Breast epithelium (tissue), 4 donors: ENCODE measurements at regions not wholly inside any gene's neighbourhood (a gene's known extent, or its start where the extent isn't known, plus 50 kb on each side); places are given as distances from the start of the nearest gene placed in this dataset.
A peak's percentile ranks its signal among the peaks of the same experiment; 100 is the strongest.

ENCODE experiments used
- DNase-seq, 2 donors: peaks; one replicate each; pipeline ENCODE4 v3.0.0-alpha.2; 2019; ENCODE audit warnings: low spot score in 2 of 2
- H3K27ac ChIP-seq, 2 donors: fragments of 200-600 bp; sonication (generic) in 1 of 2; one replicate each; pipeline ENCODE4 v1.5.1; 2016 to 2019; ENCODE audit warnings: mild to moderate bottlenecking in 1 of 2
- H3K27me3 ChIP-seq, 2 donors: fragments of 200-600 bp; sonication (generic) in 1 of 2; one replicate each; pipeline versions ENCODE4 v1.5.1 to v1.6.0; 2017 to 2019; ENCODE audit warnings: control low read depth in 1 of 2, mild to moderate bottlenecking in 1 of 2
- H3K36me3 ChIP-seq: fragments of 200-600 bp; one replicate; pipeline ENCODE4 v1.5.1; 2019
- H3K4me1 ChIP-seq, 2 donors: fragments of 200-600 bp; sonication (generic); one replicate each; pipeline ENCODE4 v1.5.1; 2016 to 2019; ENCODE audit warnings: control low read depth in 1 of 2
- H3K4me3 ChIP-seq, 3 donors: fragments of 200-600 bp; sonication (generic); 1 replicate in 2 of 3; 2 replicates in 1 of 3; pipeline ENCODE4 v1.5.1; 2016 to 2019; ENCODE audit warnings: mild to moderate bottlenecking in 3 of 3, moderate library complexity in 2 of 3
- H3K9me3 ChIP-seq, 2 donors: fragments of 200-600 bp; sonication (generic) in 1 of 2; one replicate each; pipeline ENCODE4 v1.5.1; 2016 to 2019; ENCODE audit warnings: control low read depth in 1 of 2
- POLR2A ChIP-seq: fragments of 450-650 bp; IDR thresholded peaks from one replicate; pipeline ENCODE4 v1.6.1; 2016; ENCODE audit warnings: antibody characterized with exemption, mild to moderate bottlenecking, moderate library complexity
- POLR2AphosphoS5 ChIP-seq, 3 donors: sonication (generic); formaldehyde crosslinking; IDR thresholded peaks; one replicate each; pipeline ENCODE4 v1.6.1; 2017; ENCODE audit warnings: antibody characterized with exemption in 3 of 3
- intact Hi-C: fragments of 100-400 bp; cut with DNase I; formaldehyde crosslinking; loops from one replicate; pipeline ENCODE4 v1.15.1; 2023; ENCODE audit warnings: low total_unique reads
- TF ChIP-seq, protein P1 (sequence below), 3 donors: fragments of 450-650 bp; IDR thresholded peaks; one replicate each; pipeline ENCODE4 v1.5.1; 2016 to 2017; ENCODE audit warnings: antibody characterized with exemption in 3 of 3, mild to moderate bottlenecking in 3 of 3, moderate library complexity in 3 of 3

DNA sequence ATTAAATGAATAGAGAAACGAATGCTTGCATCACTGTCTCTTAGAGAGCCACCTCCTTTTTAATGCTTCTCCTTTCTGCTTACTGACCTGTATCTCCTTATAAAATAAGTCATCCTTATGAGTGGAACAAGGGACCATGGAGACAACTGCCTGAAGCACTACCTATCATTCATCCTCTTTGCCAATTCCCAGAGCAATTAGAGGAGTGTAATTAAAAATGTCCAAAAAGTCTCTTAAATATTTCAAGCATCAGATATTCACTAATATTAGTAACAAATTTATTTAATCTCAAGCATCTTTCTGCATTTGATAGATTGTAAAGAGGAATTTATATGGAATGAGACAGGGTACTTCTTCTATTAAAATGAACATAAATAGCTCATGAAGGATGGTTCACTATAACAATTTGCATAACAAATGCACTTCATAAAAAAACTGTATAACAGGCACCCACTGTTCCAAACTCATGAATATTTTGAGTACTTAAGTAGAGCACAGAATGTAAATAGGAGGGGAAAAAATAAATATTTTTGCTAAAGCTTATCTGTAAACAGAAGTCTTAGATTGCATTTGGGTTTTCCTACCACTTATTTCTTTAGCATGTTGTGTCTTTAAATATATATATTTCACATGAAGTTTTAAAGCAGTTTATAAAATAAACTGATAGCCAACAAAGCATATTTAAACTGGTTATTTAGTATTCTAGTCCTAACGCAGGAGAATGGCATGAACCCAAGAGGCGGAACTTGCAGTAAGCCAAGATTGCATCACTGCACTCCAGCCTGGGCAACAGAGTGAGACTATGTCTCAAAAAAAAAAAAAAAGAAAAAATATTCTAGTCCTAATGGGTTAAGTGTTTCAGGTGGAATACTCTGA, 269.3 kb downstream of the TBL1XR1 start:
- intact Hi-C loops: no loop called here
- Histone ChIP-seq H3K27ac (no peak overlapping the region), H3K4me1 (no peaks in the 10 kb centered on the region), H3K36me3 (no peaks in the 10 kb centered on the region), H3K27me3 (no peaks in the 10 kb centered on the region), H3K4me3 (no peak overlapping the region), H3K9me3 (no peaks in the 10 kb centered on the region)
- no peak for DNase-seq
- TF ChIP-seq, protein P1, sequence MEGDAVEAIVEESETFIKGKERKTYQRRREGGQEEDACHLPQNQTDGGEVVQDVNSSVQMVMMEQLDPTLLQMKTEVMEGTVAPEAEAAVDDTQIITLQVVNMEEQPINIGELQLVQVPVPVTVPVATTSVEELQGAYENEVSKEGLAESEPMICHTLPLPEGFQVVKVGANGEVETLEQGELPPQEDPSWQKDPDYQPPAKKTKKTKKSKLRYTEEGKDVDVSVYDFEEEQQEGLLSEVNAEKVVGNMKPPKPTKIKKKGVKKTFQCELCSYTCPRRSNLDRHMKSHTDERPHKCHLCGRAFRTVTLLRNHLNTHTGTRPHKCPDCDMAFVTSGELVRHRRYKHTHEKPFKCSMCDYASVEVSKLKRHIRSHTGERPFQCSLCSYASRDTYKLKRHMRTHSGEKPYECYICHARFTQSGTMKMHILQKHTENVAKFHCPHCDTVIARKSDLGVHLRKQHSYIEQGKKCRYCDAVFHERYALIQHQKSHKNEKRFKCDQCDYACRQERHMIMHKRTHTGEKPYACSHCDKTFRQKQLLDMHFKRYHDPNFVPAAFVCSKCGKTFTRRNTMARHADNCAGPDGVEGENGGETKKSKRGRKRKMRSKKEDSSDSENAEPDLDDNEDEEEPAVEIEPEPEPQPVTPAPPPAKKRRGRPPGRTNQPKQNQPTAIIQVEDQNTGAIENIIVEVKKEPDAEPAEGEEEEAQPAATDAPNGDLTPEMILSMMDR (IDR thresholded peaks at IDR 0.05): no peak
- TF ChIP-seq POLR2AphosphoS5 (IDR thresholded peaks at IDR 0.05): no peak
- TF ChIP-seq POLR2A: no peak

DNA sequence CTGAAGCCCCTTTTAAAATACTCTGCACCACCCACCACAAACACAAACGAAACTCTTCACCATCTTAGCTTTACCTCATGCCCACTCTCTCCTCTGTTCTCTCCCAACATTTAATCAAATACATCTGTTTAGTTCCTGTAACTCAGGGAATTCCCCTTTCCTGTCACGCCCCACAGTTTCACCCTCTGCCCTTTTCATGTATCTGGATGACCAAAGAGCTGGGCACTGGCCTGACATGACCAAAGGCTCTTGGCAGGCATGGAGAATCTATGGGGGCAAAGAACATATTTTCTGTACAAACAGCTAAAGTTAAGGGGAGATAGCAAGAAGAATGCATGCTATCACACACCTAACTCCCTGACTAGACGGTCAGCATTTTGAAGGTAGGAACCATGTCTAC, 270.0 kb downstream of the TBL1XR1 start:
- H3K27ac ChIP-seq: no peak overlapping the region
- no peaks in the 10 kb centered on the region for H3K36me3 ChIP-seq
- no peak overlapping the region for H3K4me3 ChIP-seq
- TF ChIP-seq POLR2A: no peak
- no peak for TF ChIP-seq POLR2AphosphoS5 (IDR thresholded peaks at IDR 0.05)
- TF ChIP-seq, protein P1 (IDR thresholded peaks at IDR 0.05): no peak
- no peaks in the 10 kb centered on the region for H3K4me1 ChIP-seq
- no peaks in the 10 kb centered on the region for H3K9me3 ChIP-seq
- no peak for DNase-seq
- H3K27me3 ChIP-seq: no peaks in the 10 kb centered on the region
- intact Hi-C loops: no loop called here

DNA sequence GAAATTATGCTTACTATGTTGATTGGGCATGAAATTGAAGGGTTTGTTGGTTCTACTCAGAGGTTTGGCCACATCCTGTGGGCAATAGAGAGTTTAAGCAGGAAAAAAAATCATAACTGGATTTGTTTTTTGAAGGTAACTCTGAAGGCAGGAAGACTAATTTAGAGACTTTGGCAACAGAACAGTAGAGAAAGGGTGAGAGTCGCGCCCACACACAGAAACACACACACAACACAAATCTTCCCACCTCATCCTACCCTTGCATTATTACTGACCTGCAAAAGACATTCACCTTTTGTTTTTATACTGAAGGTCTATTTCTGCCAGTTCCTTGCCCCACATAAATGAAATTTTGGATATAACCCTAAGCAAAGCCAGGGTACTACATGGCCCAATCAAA, 270.6 kb downstream of the TBL1XR1 start:
- intact Hi-C loops: no loop called here
- Histone ChIP-seq H3K27ac (no peak overlapping the region), H3K27me3 (no peaks in the 10 kb centered on the region), H3K4me1 (no peaks in the 10 kb centered on the region), H3K4me3 (no peak overlapping the region), H3K9me3 (no peaks in the 10 kb centered on the region), H3K36me3 (no peaks in the 10 kb centered on the region)
- no peak for DNase-seq
- no peak for TF ChIP-seq POLR2AphosphoS5 (IDR thresholded peaks at IDR 0.05)
- no peak for TF ChIP-seq POLR2A
- TF ChIP-seq, protein P1 (IDR thresholded peaks at IDR 0.05): no peak

DNA sequence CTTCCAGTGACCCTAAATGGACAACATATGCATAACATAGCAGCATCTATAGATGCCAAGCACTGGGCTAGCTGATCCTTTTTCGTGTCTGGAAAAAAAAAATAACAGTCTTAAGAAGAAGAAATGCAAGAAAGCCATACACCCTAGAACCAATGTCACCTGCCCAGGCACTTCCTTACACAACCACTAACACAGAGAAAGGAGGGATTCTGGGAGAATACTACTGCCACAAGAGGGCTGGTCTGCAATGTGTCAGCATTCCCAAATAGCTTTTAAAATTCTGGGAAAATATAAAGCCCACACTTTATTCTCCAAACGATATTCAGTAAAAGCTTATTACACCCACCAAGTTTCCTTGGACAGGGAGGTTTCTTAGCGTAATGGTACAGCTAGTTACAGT, 271.2 kb downstream of the TBL1XR1 start:
- H3K27ac ChIP-seq: no peak overlapping the region
- TF ChIP-seq POLR2AphosphoS5 (IDR thresholded peaks at IDR 0.05) (no peak), POLR2A (no peak)
- TF ChIP-seq, protein P1 (IDR thresholded peaks at IDR 0.05): no peak
- DNase-seq: no peak

DNA sequence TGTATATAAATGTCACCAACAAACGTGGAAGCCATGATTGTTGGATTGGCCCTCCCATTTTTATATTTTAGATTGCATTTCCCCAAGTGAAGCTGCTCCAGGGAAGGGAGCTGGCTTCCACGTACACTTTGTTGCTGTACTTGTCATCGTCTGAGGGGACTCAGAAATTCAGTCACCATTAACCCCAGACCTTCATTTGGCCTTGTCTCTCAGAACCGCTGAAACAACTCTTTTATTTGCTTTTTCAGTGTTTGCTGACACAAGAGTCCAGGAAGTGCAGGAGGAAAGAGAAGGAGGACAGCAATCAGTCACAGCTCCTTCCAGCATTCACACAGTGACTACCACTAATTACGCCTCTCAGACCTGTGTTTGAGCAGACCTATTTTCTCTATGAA, 276.5 kb downstream of the TBL1XR1 start:
- Histone ChIP-seq H3K27ac (peak overlapping the region; percentile 6 to 63), H3K4me3 (no peak overlapping the region), H3K27me3 (no peaks in the 10 kb centered on the region), H3K36me3 (no peaks in the 10 kb centered on the region), H3K9me3 (no peaks in the 10 kb centered on the region), H3K4me1 (no peaks in the 10 kb centered on the region)
- intact Hi-C loops: no loop called here
- TF ChIP-seq POLR2A: no peak
- TF ChIP-seq POLR2AphosphoS5 (IDR thresholded peaks at IDR 0.05): no peak
- TF ChIP-seq, protein P1 (IDR thresholded peaks at IDR 0.05): no peak
- DNase-seq: no peak

More for the DNA sequence above, 271.2 kb downstream of the TBL1XR1 start:
- Histone ChIP-seq H3K27me3 (no peaks in the 10 kb centered on the region), H3K4me3 (no peak overlapping the region), H3K36me3 (no peaks in the 10 kb centered on the region), H3K9me3 (no peaks in the 10 kb centered on the region), H3K4me1 (no peaks in the 10 kb centered on the region)
- intact Hi-C loops: no loop called here
